PC-3 (cell line): ENCODE measurements at regions not wholly inside any gene's neighbourhood (a gene's known extent, or its start where the extent isn't known, plus 50 kb on each side); places are given as distances from the start of the nearest gene placed in this dataset.

Experiments
- EZH2 ChIP-seq: fragments of 300-600 bp; sonication (generic); IDR thresholded peaks from one replicate; pipeline ENCODE4 v1.6.1; 2017; ENCODE audit warnings: antibody characterized with exemption, mild to moderate bottlenecking, low read length; ENCODE audit not compliant: unreplicated experiment
- EZH2phosphoT487 ChIP-seq: fragments of 300-600 bp; sonication (generic); IDR thresholded peaks from 2 replicates; pipeline ENCODE4 v1.6.1; 2018; ENCODE audit warnings: mild to moderate bottlenecking, antibody characterized with exemption, low read length, borderline replicate concordance
- TF ChIP-seq, protein P1 (sequence below): fragments of 300-600 bp; sonication (generic); conservative IDR thresholded peaks from 2 replicates; pipeline ENCODE4 v1.5.1; 2017; ENCODE audit warnings: antibody characterized with exemption, low read depth, mild to moderate bottlenecking, low read length

DNA sequence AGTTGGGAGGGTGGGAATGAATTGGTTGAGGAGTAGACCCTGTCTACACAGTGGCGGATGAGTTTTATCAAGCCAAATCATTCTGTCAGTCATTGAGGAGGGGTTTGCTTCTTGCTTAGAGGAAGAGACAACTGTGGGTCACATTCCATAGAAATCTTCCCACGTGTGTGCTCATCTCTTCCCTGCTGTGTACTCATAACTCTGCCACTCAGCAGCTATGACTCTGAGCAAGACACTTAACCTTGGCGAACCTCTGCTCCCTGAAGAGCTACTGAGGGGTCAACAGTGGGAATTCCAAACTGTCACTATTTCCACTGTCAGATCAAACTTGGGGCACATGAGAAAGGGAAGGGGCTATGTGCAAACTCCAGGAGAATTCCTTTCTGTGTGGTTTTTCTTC, 72.6 kb upstream of the COX10 start:
- TF ChIP-seq, protein P1, sequence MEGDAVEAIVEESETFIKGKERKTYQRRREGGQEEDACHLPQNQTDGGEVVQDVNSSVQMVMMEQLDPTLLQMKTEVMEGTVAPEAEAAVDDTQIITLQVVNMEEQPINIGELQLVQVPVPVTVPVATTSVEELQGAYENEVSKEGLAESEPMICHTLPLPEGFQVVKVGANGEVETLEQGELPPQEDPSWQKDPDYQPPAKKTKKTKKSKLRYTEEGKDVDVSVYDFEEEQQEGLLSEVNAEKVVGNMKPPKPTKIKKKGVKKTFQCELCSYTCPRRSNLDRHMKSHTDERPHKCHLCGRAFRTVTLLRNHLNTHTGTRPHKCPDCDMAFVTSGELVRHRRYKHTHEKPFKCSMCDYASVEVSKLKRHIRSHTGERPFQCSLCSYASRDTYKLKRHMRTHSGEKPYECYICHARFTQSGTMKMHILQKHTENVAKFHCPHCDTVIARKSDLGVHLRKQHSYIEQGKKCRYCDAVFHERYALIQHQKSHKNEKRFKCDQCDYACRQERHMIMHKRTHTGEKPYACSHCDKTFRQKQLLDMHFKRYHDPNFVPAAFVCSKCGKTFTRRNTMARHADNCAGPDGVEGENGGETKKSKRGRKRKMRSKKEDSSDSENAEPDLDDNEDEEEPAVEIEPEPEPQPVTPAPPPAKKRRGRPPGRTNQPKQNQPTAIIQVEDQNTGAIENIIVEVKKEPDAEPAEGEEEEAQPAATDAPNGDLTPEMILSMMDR: no peak
- TF ChIP-seq EZH2 (no peak), EZH2phosphoT487 (no peak)
